Rectal smooth muscle tissue (tissue), 1 donor: ENCODE measurements at regions not wholly inside any gene's neighbourhood (a gene's known extent, or its start where the extent isn't known, plus 50 kb on each side); places are given as distances from the start of the nearest gene placed in this dataset.

Source experiments
- H3K27ac ChIP-seq: one replicate; pipeline ENCODE4 v1.7.0; 2013; ENCODE audit warnings: low read depth, low read length, inconsistent platforms
- H3K27me3 ChIP-seq: one replicate; pipeline ENCODE4 v1.7.0; 2013; ENCODE audit warnings: low read length; ENCODE audit not compliant: control insufficient read depth, insufficient read depth
- H3K36me3 ChIP-seq: one replicate; pipeline ENCODE4 v1.7.0; 2013; ENCODE audit warnings: low read length; ENCODE audit not compliant: control insufficient read depth, insufficient read depth
- H3K4me1 ChIP-seq: one replicate; pipeline ENCODE4 v1.7.0; 2013; ENCODE audit warnings: low read length; ENCODE audit not compliant: control insufficient read depth, insufficient read depth
- H3K4me3 ChIP-seq: one replicate; pipeline ENCODE4 v1.7.0; 2013; ENCODE audit warnings: low read length
- H3K9ac ChIP-seq: one replicate; pipeline ENCODE4 v1.7.0; 2013; ENCODE audit warnings: low read length

DNA sequence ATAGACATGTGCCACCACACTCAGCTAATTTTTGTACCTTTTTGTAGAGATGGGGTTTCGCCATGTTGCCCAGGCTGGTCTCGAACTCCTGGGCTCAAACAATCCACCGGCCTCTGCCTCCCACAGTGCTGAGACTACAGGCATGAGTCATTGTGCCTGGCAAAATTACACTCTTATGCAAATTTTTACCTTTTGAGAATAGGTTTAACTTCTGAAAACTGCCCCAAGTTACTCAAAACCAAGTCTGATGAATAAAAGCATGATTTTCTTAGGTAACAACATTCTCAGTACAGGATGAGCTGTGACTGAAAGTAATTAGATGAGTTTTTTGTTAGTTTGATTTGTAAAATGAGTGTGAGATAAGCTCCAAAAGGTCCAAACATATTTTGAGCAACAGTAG lies 166.0 kb downstream of the RPS29 start:
- no peak overlapping the region for H3K4me3 ChIP-seq
- H3K36me3 ChIP-seq: no peaks in the 10 kb centered on the region
- H3K27ac ChIP-seq: no peak overlapping the region
- H3K27me3 ChIP-seq: no peaks in the 10 kb centered on the region
- no peaks in the 10 kb centered on the region for H3K4me1 ChIP-seq
- no peak overlapping the region for H3K9ac ChIP-seq

DNA sequence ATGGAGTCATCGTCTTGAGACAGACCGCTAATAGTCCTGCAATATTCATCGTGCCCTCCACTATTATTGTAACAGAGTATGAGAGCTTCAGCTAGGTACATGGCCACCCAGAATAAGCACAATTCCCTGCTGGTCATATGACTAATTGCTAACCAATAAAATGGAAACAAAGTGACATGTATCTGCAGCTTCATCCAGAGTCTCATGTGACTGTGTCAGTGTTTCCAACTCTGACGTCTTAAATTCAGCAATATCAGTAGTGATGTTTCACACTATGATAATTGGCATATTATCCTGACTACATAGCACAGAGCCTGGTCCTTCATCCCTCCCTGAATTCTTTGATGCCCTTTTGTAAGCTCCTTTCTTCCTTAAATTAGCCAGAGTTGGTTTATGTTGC lies 167.4 kb downstream of the RPS29 start:
- Histone ChIP-seq H3K27me3 (no peaks in the 10 kb centered on the region), H3K4me1 (no peaks in the 10 kb centered on the region), H3K27ac (no peak overlapping the region), H3K36me3 (no peaks in the 10 kb centered on the region), H3K9ac (no peak overlapping the region), H3K4me3 (no peak overlapping the region)

DNA sequence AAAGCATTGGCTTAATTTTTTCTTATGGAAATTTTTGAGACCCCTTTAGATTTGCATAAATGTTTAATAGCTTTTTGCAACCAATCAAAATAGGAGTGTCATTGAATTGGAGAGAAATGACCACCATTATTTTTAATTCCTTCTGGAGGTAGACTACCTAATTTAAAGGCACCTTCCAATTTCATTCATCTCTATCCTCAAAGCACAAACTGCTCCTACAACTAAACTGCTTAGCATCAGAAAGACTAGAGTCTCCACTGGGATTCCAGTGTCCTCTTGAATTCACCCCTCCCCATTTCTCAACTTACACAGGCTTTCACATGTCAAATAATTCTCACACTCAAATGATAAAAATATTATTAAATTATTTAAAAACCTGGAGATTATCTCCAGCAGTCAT lies 168.4 kb downstream of the RPS29 start:
- no peaks in the 10 kb centered on the region for H3K36me3 ChIP-seq

DNA sequence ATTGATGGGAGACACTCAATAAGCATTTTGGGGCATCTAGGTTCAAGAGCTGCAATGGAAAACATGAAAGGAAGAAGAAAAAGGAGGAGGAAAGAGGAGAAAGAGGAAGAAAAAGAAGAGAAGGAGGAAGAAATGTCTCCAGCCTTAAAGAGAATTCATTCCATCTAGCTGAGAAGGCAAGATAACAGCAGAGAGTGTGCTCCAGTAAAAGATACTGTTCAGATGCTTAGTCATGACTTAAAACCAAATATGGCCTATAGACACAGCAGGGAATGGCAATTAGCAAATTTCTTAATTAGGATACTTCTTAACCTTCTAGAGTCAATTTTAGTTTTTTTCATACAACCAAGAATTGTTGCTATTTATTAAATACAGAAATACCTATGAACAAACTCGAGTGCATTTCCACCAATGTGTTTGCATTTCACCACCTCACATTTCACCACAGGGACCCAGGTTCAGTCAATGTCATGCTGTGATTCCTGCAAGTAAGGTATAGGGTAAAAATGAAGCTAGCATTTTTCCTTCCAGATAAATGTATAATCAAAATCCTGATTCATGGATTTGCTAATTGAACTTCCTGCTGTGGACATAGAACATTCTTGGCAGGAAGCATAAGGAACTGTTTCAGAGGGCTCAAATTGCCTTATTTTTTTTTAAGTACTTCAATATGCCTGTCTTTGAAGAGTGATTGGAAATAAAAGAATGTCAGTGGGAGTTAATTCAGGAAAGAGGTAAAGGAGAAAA lies 177.8 kb downstream of the RPS29 start:
- H3K36me3 ChIP-seq: no peaks in the 10 kb centered on the region
- H3K27ac ChIP-seq: no peak overlapping the region
- H3K4me1 ChIP-seq: no peaks in the 10 kb centered on the region
- no peak overlapping the region for H3K4me3 ChIP-seq
- no peaks in the 10 kb centered on the region for H3K27me3 ChIP-seq
- no peak overlapping the region for H3K9ac ChIP-seq

More for the DNA sequence above, 168.4 kb downstream of the RPS29 start:
- Histone ChIP-seq H3K4me1 (no peaks in the 10 kb centered on the region), H3K9ac (no peak overlapping the region), H3K27me3 (no peaks in the 10 kb centered on the region), H3K27ac (no peak overlapping the region), H3K4me3 (no peak overlapping the region)

DNA sequence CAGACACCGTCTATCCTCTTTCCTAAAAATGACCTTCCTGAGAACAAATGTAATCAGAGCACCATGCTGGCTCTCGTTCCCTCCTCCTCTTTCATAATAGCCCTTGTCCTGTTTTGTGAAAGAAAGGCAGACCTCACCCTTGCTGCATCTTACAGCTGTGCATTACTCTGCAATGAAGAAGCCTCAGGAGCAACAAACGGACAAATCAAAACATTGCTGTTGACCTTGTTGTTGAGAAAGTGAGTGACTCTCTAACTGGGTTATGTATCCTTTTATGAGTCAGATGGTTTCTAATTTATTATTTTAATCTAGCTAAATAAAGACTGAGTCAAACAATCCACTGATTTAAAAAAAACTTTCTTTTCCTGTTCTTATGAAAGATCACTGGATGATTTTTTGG lies 180.9 kb downstream of the RPS29 start:
- Histone ChIP-seq H3K4me1 (no peaks in the 10 kb centered on the region), H3K4me3 (no peak overlapping the region), H3K27me3 (no peaks in the 10 kb centered on the region), H3K27ac (no peak overlapping the region), H3K9ac (no peak overlapping the region), H3K36me3 (no peaks in the 10 kb centered on the region)

DNA sequence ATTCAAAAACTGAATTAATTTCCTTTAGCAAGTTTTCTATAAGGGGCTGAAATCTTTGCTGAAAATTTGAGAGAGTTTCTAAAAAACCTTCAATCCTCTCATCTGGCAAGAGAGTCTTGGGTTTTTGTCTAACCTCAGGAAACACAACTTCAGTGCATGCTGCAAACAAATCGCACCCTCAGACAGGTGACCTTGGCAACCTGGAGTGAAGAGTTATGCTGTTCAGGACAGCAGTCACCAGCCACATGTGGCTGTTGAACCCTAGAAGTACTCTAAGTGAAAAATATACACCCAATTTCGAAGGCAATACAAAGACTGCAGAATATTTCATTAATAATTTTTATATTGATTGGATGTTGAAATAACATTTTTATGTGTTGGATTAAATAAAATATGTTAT lies 184.8 kb downstream of the RPS29 start:
- H3K4me3 ChIP-seq: no peak overlapping the region
- H3K9ac ChIP-seq: no peak overlapping the region
- no peaks in the 10 kb centered on the region for H3K27me3 ChIP-seq
- H3K27ac ChIP-seq: no peak overlapping the region
- H3K36me3 ChIP-seq: no peaks in the 10 kb centered on the region
- H3K4me1 ChIP-seq: no peaks in the 10 kb centered on the region

DNA sequence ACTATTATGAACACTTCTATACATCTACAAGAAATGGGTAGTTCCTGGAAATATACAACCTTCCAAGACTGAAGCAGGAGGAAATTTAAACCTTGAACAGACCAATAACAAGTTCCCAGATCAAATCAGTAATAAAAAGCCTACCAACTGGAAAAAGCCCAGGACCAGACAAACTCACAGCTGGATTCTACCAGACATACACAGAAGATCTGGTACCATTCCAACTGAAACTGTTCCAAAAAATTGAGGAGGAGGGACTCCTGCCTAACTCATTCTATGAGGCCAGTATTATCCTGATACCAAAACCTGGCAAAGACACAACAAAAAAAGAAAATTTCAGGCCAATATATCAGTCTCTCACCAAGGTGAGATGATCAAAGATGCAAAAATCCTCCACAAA lies 189.4 kb downstream of the RPS29 start:
- H3K4me3 ChIP-seq: no peak overlapping the region

DNA sequence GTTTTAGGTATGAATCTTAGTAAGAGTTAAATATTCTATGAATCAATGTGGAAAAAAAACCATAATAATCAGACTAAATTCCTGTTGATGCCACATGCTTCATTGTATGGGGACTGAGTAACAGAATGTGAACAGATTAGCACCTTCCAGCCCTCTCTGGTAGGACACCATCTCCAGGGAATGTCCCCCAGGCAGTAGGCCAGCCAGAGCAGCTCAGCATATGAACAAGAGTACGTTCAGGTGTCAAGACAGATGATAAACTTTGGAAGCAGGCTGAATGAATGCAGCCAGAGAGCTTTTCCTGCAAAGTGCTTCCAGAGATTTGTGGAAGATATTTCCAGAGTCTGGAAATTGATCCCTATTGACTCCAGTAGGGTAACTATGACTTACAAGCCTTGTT lies 204.4 kb downstream of the RPS29 start:
- H3K27me3 ChIP-seq: no peaks in the 10 kb centered on the region
- H3K36me3 ChIP-seq: no peaks in the 10 kb centered on the region
- H3K9ac ChIP-seq: no peak overlapping the region
- H3K4me1 ChIP-seq: no peaks in the 10 kb centered on the region
- H3K4me3 ChIP-seq: no peak overlapping the region
- H3K27ac ChIP-seq: no peak overlapping the region

More for the DNA sequence above, 189.4 kb downstream of the RPS29 start:
- no peak overlapping the region for H3K9ac ChIP-seq
- H3K27ac ChIP-seq: no peak overlapping the region
- no peaks in the 10 kb centered on the region for H3K36me3 ChIP-seq
- no peaks in the 10 kb centered on the region for H3K4me1 ChIP-seq
- no peaks in the 10 kb centered on the region for H3K27me3 ChIP-seq

DNA sequence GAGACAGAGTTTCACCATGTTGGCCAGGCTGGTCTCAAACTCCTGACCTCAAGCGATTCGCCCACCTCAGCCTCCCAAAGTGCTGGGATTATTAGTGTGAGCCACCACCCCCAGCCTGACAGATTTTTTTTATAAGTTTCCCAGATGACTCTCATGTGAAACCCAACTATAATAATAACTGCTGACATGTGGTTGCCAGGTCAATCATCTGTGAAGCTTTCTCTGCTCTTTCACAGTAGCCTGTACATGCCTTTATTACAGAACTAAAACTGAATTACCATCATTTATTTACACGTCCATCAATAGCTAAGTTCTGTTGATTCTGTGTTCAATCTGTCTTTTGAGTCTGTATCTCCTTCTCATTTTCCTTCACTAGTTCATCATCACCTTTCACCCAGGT lies 218.5 kb downstream of the RPS29 start:
- Histone ChIP-seq H3K4me1 (no peaks in the 10 kb centered on the region), H3K36me3 (no peaks in the 10 kb centered on the region), H3K9ac (no peak overlapping the region), H3K27ac (no peak overlapping the region), H3K27me3 (no peaks in the 10 kb centered on the region), H3K4me3 (no peak overlapping the region)

DNA sequence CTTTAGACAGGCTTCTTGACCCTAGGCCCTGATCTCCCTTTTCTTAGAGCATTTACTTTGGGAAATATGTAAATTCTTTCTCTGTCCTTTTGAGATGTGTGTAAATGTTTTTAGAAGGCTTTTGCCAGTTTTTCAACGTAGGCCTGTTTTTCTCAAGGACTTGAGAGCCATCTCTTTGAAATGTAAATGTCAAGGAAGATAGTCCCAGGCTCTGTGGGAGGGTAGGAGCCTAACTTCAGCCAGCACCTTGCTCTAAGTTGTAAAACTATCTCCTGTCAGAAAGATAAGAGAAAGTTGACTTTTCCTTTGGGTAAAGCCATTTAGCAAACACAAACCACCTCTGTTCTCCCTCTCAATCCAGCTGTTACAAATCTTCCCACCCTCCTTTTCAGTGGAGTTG lies 219.8 kb downstream of the RPS29 start:
- H3K36me3 ChIP-seq: no peaks in the 10 kb centered on the region
- H3K27ac ChIP-seq: no peak overlapping the region
- no peak overlapping the region for H3K9ac ChIP-seq
- no peak overlapping the region for H3K4me3 ChIP-seq
- no peaks in the 10 kb centered on the region for H3K27me3 ChIP-seq
- H3K4me1 ChIP-seq: no peaks in the 10 kb centered on the region

DNA sequence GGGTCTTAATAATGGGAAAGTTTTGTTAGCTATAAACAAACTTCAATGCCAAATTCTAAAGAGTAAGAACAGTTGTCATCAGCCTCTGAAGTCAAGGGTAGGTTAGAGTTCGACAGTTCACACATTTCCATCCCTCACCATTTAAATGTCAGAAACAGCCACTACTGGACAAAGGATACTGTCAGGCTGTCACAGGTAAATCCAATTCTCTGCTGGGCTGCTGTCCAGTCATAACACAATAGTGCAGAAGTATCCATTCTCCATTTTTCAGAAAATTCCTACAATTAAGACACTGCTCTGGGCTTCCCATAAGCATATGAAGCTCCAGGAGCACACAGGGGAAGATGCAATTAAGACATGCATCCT lies 221.4 kb downstream of the RPS29 start:
- Histone ChIP-seq H3K27ac (no peak overlapping the region), H3K4me1 (no peaks in the 10 kb centered on the region), H3K9ac (no peak overlapping the region), H3K27me3 (no peaks in the 10 kb centered on the region), H3K4me3 (no peak overlapping the region), H3K36me3 (no peaks in the 10 kb centered on the region)

DNA sequence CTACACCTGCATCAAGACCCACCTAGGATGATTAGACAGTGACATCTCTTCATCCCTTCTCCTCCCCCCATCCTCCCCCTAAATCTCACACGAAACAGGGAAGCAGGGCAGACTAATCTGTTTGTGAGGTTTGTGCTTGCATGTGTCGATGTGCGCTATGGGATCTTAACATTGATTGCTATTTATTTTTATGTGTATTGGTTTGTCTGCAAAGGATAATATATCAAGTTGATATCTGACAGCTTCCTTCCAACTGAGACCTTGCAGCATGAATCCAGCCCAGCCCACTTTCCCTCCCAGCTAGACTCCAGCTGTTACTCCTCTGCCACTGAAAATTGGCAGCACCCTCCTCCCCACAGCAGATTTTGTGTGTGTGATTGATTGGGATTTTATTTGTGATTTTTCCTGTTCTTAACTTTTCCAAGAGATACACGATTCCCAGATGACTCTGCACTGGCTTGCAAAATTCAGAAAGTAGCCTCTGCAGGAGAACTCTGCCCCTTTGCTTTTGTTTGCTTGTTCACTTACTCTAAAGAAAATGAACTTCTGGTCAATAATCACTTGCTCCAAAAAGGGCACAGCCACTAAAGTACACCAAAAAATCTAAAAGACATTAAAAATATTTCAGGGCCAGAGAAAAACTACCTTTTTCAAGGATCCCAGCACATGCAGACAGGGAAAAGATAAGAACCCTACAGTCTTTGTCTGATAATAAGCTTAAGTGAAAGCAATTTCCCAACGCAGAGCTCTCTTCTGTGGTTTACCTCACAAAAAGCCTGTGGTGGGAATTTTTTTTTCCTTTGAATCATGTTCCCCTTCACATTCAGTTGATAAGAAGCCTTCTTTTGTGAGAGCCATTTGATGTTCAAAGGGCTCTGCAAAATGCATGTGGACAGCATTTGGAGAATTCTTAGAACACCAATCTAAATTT lies 222.1 kb downstream of the RPS29 start:
- Histone ChIP-seq H3K27me3 (no peaks in the 10 kb centered on the region), H3K36me3 (no peaks in the 10 kb centered on the region), H3K27ac (no peak overlapping the region)

DNA sequence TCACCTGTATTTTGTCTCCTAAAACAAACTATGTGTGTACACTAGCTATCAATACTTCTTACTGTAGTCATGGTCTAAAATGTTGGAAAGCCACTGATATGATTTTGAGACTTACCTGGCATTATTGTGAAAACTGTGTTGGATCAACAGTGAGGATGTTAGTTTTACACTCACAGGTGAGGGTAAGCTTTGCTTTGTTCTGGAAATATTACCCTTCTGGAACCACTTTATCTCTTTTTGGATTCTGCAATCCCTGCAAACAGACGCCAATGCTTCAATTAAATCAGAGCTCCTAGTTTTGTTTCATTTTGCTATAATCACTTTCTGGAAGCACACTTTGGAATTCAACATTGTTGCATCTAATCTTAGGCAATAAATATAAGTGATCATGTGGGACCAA lies 223.3 kb downstream of the RPS29 start:
- H3K27me3 ChIP-seq: no peaks in the 10 kb centered on the region
- H3K27ac ChIP-seq: no peak overlapping the region
- no peak overlapping the region for H3K4me3 ChIP-seq
- no peak overlapping the region for H3K9ac ChIP-seq
- no peaks in the 10 kb centered on the region for H3K4me1 ChIP-seq
- no peaks in the 10 kb centered on the region for H3K36me3 ChIP-seq

More for the DNA sequence above, 222.1 kb downstream of the RPS29 start:
- no peak overlapping the region for H3K4me3 ChIP-seq
- no peaks in the 10 kb centered on the region for H3K4me1 ChIP-seq
- no peak overlapping the region for H3K9ac ChIP-seq
